KG1 (cell line): ENCODE measurements at regions not wholly inside any gene's neighbourhood (a gene's known extent, or its start where the extent isn't known, plus 50 kb on each side); places are given as distances from the start of the nearest gene placed in this dataset.

Experiments
- DNase-seq: peaks from one replicate; lab custom pipeline; 2025; lab: John Stamatoyannopoulos, UW

DNA sequence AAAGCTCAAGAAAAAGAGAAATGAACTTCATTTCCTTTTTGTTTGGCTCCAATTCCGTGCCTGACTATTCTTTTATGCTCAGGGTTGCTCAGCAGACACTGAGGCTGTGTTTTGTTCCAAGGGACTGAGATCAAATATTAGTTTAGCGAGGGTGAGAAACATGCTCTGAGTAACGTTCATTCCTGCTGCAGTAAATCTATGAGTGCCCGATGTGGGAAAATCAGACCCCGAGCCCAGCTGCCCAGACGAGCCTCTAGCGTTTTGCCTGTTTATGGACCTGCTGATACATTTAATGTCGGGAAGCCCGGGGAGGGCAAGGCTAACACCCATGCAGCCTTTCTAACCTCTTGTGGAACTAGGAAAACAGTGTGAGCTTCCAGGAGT, 119.2 kb downstream of the VAPA start:
- peak; percentile 45 for DNase-seq

- no peak for DNase-seq
Observed at GRCh38 chr18:10035281-10035991, 121.6 kb downstream of the VAPA start.

DNA sequence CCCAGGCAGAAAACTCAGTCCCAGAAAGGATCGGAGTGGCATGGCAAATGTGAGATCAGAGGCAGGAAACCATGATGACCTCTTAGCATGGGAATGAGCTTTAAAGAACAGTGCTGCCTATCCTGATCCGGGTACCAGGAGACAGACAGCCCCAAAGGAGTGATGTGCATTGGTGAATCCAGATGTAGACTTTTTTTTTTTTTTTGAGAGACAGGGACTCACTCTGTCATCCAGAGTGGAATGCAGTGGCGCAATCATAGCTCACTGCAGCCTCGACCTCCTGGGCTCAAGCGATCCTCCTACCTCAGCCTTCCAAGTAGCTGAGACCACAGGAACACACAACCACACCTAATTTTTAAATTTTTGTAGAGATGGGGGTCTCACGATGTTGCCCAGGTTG, 122.7 kb downstream of the VAPA start:
- DNase-seq, result no peak

DNA sequence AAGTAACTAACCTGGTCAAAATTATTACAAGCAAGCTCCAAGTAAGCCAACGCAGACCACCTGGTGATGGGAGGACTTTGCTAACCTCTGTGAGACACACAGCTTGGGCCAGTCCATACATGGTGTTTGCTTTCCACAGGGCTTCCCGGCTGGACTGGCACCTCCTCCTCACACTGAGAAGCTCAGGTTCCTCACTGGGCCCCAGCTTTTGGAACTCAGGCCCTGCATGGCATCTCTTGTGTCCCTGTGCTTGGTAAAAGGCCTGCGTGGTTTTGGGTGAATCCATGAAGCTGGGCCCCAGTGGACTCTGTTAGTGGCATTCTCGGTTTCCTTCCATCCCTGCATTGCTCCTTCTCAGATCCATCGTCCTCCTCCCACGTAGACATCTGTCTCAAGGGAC, 123.4 kb downstream of the VAPA start:
- no peak for DNase-seq

DNA sequence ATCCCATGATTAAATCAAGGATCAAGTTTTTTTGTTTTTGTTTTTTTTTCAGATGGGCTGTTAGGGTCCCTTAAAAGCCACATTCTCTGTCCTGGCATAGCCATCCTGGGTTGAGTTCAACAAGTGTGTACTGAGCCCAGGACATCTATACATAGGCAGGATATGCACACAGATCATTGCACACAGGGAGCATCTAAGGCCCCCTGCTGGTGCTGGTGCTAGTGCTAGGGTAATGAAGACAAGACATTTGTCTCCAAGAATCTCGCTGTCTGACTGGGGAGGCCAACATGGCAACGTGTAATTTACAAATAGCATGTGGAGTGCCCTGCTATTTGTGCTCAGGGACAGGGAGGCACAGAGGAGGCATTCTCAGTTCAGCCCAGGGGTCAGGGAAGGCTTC, 124.5 kb downstream of the VAPA start:
- no peak for DNase-seq

DNA sequence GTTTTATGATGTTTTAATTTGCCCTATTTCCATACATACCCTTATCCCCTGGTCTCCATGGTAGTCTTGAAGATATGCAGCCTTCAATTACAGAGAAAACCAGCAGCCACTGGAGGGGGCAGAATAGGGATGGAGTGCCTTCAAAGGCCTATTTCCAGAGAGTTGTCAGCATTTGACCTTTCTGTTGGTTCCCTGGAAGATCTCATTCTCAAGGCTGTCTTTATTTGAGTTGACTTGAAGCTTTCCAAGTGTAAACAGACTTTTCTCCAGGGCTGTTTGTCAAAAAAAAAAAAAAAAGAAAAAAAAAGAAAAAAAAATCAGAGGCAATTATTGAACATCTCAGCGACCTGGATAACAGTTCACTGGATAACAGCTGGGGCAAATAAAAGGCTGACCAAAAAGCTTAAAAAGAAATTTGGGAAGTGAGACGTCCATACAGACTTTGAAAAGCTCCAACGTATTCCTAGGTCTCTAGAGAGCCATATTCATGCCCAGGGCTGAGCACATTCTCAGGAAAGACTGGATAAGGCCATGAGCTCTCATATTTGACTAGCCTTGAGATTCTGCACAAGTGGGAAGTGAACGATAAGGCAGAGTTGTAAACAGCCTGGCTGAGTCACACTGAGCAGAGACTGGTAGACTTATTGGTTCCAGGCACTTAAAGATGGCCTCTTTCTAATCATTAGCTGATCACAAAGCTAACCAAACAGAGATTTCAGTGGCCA, 126.6 kb downstream of the VAPA start:
- DNase-seq, result no peak

GRCh38 chr18:10041180-10041579, 127.4 kb downstream of the VAPA start:
- DNase-seq, result no peak

GRCh38 chr18:10042492-10042891, 128.7 kb downstream of the VAPA start:
- DNase-seq, result no peak

- no peak for DNase-seq
Observed at GRCh38 chr18:10044054-10044453, 130.2 kb downstream of the VAPA start.

GRCh38 chr18:10045296-10045891, 131.6 kb downstream of the VAPA start:
- DNase-seq, result no peak

- DNase-seq, result no peak
Observed at GRCh38 chr18:10046178-10046807, 132.5 kb downstream of the VAPA start.

GRCh38 chr18:10047237-10047636, 133.4 kb downstream of the VAPA start:
- no peak for DNase-seq

GRCh38 chr18:10049747-10050146, 135.9 kb downstream of the VAPA start:
- no peak for DNase-seq

- DNase-seq, result no peak
Observed at GRCh38 chr18:10050956-10051355, 137.1 kb downstream of the VAPA start.

DNA sequence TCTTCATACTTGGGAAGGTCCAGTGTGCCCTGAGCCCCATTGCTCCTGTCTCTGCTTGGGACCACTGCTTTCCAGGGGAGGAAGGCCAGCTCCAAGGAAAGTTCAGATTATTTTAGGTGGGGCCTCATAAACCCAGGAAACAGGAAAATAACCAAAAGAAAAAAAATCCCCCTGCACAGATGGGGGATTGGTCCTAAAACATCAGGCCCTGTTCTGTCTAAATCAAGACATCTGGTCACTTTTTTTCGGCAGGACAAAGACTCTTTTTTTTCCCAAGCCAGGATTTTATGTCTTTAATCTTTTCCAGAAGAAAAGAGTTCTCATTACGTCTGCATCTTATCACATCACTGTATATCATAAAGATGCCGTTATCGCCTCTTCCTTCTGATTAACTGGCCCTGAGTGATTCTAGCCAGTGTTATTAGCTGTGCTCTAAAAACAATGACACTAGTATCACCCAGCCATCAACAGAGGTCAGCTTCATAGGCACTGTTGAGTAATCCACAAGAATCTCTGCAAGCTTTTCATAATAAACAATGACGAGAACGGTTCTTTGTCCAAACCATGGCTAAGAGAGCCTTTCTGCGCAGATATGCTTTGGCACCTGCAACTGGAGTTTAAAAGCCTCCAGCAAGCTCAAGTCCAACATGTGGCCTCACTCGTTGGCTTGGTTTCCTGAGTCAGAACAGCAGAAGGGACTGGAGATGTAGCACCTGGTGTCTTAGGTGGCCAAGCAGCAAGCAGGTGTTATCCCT, 138.2 kb downstream of the VAPA start:
- no peak for DNase-seq

DNA sequence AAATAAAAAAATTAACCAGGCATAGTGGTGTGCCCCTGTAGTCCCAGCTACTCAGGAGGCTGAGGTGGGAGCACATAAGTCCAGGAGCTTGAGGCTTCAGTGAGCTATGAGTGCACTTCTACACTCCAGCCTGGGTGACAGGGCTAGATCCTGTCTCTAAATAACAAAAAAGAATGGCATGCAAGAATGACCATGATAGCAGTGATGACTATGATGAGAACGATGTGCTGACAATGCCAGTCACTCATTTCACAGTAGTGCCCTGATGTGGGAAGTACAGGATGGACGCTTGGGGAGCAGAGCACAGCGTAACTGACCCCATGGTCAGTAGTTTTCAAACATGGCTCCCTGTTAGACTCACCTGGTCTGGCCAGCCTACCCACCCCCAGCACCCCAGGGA, 139.1 kb downstream of the VAPA start:
- no peak for DNase-seq

DNA sequence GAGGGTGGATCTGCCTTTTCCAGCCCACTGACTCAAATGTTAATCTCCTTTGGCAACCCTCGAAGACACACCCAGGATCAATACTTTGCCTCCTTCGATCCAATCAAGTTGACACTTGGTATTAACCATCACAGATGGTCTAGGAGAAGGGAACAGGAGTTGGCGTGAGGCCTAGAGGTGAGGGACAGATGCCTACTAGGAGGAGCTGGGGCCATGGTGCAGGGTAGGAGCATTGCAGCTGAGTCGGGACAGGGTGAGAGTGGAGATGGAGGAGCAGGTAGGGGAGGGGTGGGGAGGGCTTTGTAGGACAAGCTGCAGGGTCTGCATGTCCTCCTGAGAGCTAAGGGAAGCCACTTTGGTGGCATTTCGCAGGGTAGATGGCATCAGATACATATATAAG, 140.0 kb downstream of the VAPA start:
- DNase-seq, result no peak

DNA sequence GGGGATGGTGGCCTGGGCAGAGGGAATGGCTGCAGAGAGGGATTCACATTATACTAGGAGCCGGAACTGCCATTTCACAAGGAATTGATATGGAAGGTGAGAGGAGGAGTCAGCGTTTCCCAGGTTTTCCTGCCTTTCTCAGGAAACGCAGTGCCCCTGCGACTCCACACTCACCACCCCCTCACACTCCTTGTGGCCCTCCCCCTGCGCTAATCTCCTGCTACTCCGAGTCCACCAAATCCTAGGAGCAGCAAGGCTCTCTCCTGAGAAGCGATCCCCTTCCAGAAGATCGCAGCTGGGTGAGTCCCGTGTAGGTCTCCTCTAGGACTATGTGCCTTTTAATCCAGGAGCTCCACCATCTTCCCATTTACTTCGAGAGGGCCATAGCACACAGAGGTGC, 140.6 kb downstream of the VAPA start:
- DNase-seq, result no peak

DNA sequence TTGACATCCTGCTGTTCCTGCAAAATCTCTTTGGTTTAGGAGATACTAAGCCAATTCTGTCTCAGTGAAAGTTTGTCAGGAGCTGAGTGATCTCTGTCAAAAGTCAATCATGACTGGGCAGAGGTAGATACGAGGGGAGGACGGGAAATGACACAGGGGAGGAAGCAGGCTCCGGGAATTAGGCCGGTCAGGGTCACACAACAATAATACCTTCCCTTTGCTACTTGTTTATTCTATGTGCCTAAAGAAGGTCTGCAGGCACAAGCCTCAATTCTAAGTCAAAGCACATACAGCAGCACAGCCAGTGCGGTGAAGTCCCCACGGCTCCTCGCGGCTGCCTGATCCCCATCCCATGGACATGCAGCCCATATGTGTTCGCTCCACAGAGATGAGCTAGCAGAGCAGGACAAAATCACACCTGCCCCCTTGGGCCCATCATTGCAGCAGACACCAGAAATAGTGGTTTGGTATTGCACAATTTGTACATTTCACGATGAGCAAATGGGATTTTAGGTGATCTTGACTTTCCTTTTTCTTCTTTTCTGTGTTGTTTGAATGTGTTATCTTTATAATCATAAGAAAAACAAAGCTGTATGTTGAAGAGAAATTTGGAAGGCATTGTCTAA, 141.4 kb downstream of the VAPA start:
- no peak for DNase-seq

DNA sequence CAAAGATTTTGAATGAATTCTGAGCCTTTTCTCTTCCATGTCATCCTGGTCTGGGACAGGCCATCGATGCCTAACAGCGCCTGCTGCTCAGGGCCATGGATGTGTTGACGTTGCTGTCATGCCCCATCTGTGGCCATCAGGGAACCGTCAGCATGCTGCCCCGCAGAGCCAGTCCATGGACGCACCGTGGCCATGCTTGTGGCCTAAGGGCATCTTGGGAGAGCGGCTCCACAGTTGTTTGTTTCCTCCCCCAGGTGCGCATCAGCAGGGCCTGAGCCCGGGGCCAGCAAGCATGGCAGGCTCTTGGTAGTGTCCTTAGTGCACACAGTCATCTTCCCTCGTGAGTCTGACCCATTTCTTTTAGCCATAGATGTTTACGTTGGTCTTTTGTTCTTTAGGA, 142.7 kb downstream of the VAPA start:
- no peak for DNase-seq

DNA sequence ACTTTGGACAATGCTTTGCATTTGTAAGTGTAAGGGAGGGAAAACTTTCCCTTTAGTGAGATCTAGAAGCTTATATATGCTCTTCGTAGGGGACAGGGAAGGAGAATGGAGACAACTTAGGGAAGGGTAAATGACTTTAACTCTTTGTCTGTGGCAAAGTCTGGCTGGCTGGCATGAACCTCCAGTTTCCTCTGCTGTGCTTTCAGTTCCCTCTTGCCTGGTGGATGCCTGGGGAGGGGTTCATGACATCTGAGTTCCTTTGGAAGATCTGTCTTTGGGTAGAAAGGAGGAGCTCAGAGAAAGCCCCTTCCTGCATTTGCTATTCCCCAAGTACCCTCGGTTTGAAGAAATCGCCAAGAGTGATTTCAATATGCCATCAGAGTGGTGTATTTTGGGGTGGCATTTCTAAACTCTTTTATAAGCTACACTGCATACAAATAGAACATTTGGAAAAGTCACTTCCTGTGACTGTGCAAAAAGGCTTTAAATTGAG, 143.6 kb downstream of the VAPA start:
- no peak for DNase-seq
